PC-3 (cell line): ENCODE measurements at regions not wholly inside any gene's neighbourhood (a gene's known extent, or its start where the extent isn't known, plus 50 kb on each side); places are given as distances from the start of the nearest gene placed in this dataset.

ENCODE experiments used
- ATAC-seq: fragments of 200-7000 bp; cut with Tn5 transposase; 2 replicates; pipeline ENCODE4 v1.9.1; 2020; ENCODE audit warnings: mild to moderate bottlenecking, moderate library complexity
- BruUV-seq: library from RNA; stranded (reverse); fragments of 400-500 nt; replicated peaks from 2 replicates; lab custom pipeline; 2021; lab: Mats Ljungman, UMichigan
- CTCF ChIA-PET: fragments of 300-600 bp; sonication (Branson Sonifier 250); formaldehyde crosslinking; loops from one replicate; lab custom pipeline; 2022; ENCODE audit warnings: antibody characterized with exemption; lab: Charles Lee
- POLR2A ChIA-PET: fragments of 300-600 bp; sonication (Branson Sonifier 250); formaldehyde crosslinking; loops from one replicate; lab custom pipeline; 2022; ENCODE audit warnings: antibody characterized with exemption; ENCODE audit not compliant: unreplicated experiment; lab: Charles Lee
- DNase-seq: peaks from one replicate; pipeline ENCODE4 v3.0.0-alpha.2; 2015
- H2AFZ ChIP-seq: fragments of 300-600 bp; sonication (generic); 2 replicates; pipeline ENCODE4 v1.6.0; 2016; ENCODE audit warnings: antibody characterized with exemption, low read length
- H3F3A ChIP-seq: fragments of 300-600 bp; sonication (generic); one replicate; pipeline ENCODE4 v1.6.0; 2017; ENCODE audit warnings: antibody characterized with exemption, low read length, control low read depth, mild to moderate bottlenecking; ENCODE audit not compliant: unreplicated experiment
- H3K27ac ChIP-seq: fragments of 300-600 bp; sonication (generic); 2 replicates; pipeline ENCODE4 v1.5.1; 2016; ENCODE audit warnings: mild to moderate bottlenecking, low read length
- H3K27me3 ChIP-seq: fragments of 300-600 bp; sonication (generic); 2 replicates; pipeline ENCODE4 v1.6.1; 2016; ENCODE audit warnings: low read length, mixed read lengths
- H3K36me3 ChIP-seq: fragments of 300-600 bp; sonication (generic); 2 replicates; pipeline ENCODE4 v1.6.1; 2016; ENCODE audit warnings: low read depth, mixed run types, low read length, mixed read lengths
- H3K4me1 ChIP-seq: fragments of 300-600 bp; sonication (generic); 2 replicates; pipeline ENCODE4 v1.5.1; 2016; ENCODE audit warnings: low read length; ENCODE audit not compliant: insufficient read depth
- H3K4me2 ChIP-seq: fragments of 300-600 bp; sonication (generic); 2 replicates; pipeline ENCODE4 v1.6.0; 2016; ENCODE audit warnings: low read length
- H3K4me3 ChIP-seq: fragments of 300-600 bp; sonication (generic); 2 replicates; pipeline ENCODE4 v1.5.1; 2016; ENCODE audit warnings: mild to moderate bottlenecking, low read length, mixed read lengths
- H3K79me2 ChIP-seq: fragments of 300-600 bp; sonication (generic); 2 replicates; pipeline ENCODE4 v1.6.1; 2017; ENCODE audit warnings: low read length, mixed read lengths
- H3K9ac ChIP-seq: fragments of 300-600 bp; sonication (generic); 2 replicates; pipeline ENCODE4 v1.6.0; 2016; ENCODE audit warnings: mild to moderate bottlenecking, low read length
- H3K9me2 ChIP-seq: fragments of 300-600 bp; sonication (generic); replicated peaks from 2 replicates; pipeline ENCODE4 v1.6.1; 2016; ENCODE audit warnings: mixed run types, low read length, mixed read lengths
- H3K9me3 ChIP-seq: fragments of 300-600 bp; sonication (generic); 2 replicates; pipeline ENCODE4 v1.6.1; 2016; ENCODE audit warnings: low read length, mixed read lengths
- H4K20me1 ChIP-seq: fragments of 300-600 bp; sonication (generic); 2 replicates; pipeline ENCODE4 v1.6.1; 2016; ENCODE audit warnings: low read length, mixed read lengths
- EZH2 ChIP-seq: fragments of 300-600 bp; sonication (generic); IDR thresholded peaks from one replicate; pipeline ENCODE4 v1.6.1; 2017; ENCODE audit warnings: antibody characterized with exemption, mild to moderate bottlenecking, low read length; ENCODE audit not compliant: unreplicated experiment
- EZH2phosphoT487 ChIP-seq: fragments of 300-600 bp; sonication (generic); IDR thresholded peaks from 2 replicates; pipeline ENCODE4 v1.6.1; 2018; ENCODE audit warnings: mild to moderate bottlenecking, antibody characterized with exemption, low read length, borderline replicate concordance
- intact Hi-C: fragments of 100-400 bp; cut with micrococcal nuclease; formaldehyde crosslinking; loops from 2 replicates; pipeline ENCODE4 v1.9.0; 2023
- TF ChIP-seq, protein P1 (sequence below): fragments of 300-600 bp; sonication (generic); conservative IDR thresholded peaks from 2 replicates; pipeline ENCODE4 v1.5.1; 2017; ENCODE audit warnings: antibody characterized with exemption, low read depth, mild to moderate bottlenecking, low read length

DNA sequence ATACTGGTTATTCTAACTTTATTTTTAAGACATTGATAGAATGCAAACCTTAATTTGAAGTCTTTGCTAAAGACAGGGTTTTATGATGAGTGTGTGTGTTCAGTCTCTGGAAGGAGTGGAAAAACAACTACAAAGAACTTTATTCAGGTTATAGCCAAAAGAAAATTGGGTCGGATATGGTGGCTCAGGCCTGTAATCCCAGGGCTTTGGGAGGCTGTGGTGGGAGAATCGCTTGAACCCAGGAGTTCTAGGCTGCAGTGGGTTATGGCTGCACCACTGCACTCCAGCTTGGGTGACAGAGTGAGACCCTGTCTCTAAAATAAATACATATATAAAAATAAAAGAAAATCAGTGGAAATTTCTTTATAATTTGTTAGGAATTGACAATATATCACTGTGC is 581.5 kb upstream of the CA10 start:
- Histone ChIP-seq H3F3A (no peaks in the 10 kb centered on the region), H3K79me2 (no peaks in the 10 kb centered on the region), H3K27me3 (no peaks in the 10 kb centered on the region), H3K4me3 (no peak overlapping the region), H3K27ac (no peak overlapping the region), H3K9me2 (no peaks in the 10 kb centered on the region), H3K4me1 (no peaks in the 10 kb centered on the region), H3K4me2 (no peak overlapping the region), H3K9ac (no peak overlapping the region), H4K20me1 (no peaks in the 10 kb centered on the region), H3K36me3 (no peaks in the 10 kb centered on the region), H3K9me3 (peaks cover 27% of the 10 kb centered on the region; the same call in 1 of the 2 replicates), H2AFZ (no peak overlapping the region)
- ChIA-PET CTCF (no interaction called here), POLR2A (no interaction called here)
- intact Hi-C loops: no loop called here
- no peak for ATAC-seq
- DNase-seq: no peak
- TF ChIP-seq EZH2 (no peak), EZH2phosphoT487 (no peak)
- TF ChIP-seq, protein P1, sequence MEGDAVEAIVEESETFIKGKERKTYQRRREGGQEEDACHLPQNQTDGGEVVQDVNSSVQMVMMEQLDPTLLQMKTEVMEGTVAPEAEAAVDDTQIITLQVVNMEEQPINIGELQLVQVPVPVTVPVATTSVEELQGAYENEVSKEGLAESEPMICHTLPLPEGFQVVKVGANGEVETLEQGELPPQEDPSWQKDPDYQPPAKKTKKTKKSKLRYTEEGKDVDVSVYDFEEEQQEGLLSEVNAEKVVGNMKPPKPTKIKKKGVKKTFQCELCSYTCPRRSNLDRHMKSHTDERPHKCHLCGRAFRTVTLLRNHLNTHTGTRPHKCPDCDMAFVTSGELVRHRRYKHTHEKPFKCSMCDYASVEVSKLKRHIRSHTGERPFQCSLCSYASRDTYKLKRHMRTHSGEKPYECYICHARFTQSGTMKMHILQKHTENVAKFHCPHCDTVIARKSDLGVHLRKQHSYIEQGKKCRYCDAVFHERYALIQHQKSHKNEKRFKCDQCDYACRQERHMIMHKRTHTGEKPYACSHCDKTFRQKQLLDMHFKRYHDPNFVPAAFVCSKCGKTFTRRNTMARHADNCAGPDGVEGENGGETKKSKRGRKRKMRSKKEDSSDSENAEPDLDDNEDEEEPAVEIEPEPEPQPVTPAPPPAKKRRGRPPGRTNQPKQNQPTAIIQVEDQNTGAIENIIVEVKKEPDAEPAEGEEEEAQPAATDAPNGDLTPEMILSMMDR: no peak
- no TSS peak for BruUV-seq

DNA sequence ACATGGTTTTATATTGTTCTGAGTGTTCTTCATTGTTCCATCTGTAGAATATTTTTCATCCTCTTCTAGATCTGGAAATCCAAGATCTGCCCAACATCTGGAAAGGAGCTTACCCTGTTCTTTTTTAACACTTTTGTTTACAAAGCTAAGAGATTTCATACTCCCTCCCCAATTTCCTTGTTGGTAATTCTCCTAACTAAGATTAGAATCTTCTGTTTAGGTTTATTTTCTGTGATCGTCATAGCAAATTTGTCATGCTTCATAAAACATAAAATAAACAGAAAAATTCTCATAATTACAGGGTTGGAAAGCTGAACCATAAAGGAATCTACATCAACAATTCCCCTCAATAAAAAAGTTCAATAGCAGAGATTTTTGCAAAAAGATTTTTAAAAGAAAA is 580.3 kb upstream of the CA10 start:
- no peak for TF ChIP-seq EZH2
- TF ChIP-seq, protein P1: no peak
- TF ChIP-seq EZH2phosphoT487: no peak
- Histone ChIP-seq H3K4me3 (no peak overlapping the region), H3K4me2 (0 out of 2 replicates have a peak overlapping the region, but pooled peaks have one; percentile 20), H3K27me3 (no peaks in the 10 kb centered on the region), H3K27ac (no peak overlapping the region), H4K20me1 (no peaks in the 10 kb centered on the region), H3K36me3 (no peaks in the 10 kb centered on the region), H2AFZ (no peak overlapping the region), H3K9me2 (no peaks in the 10 kb centered on the region), H3F3A (no peaks in the 10 kb centered on the region), H3K4me1 (no peaks in the 10 kb centered on the region), H3K79me2 (no peaks in the 10 kb centered on the region), H3K9ac (no peak overlapping the region), H3K9me3 (peaks cover 22% of the 10 kb centered on the region; the same call in 1 of the 2 replicates)
- ATAC-seq: no peak
- POLR2A ChIA-PET: no interaction called here
- CTCF ChIA-PET: no interaction called here
- no peak for DNase-seq
- no TSS peak for BruUV-seq
- intact Hi-C loops: no loop called here

DNA sequence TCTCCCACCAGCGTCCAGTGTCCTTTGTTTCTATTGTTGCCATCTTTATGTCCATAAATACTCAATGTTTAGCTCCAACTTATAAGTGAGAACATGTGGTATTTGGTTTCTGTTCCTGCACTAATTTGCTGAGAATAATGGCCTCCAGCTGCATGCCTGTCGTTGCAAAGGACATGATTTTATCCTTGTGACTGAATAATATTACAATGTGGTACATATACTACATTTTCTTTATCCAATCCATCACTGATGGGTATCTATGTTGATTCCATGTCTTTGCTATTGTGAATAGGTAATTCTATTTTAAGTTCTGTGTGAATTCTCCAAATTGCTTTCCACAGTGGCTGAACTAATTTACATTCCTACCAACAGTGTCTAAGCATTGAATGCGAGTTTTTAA is 578.6 kb upstream of the CA10 start:
- ChIA-PET POLR2A (no interaction called here), CTCF (no interaction called here)
- no peak overlapping the region for H3K4me3 ChIP-seq
- no peak overlapping the region for H2AFZ ChIP-seq
- DNase-seq (no peak), ATAC-seq (no peak)
- H3K27me3 ChIP-seq: no peaks in the 10 kb centered on the region
- no peaks in the 10 kb centered on the region for H3F3A ChIP-seq
- no peaks in the 10 kb centered on the region for H4K20me1 ChIP-seq
- H3K79me2 ChIP-seq: no peaks in the 10 kb centered on the region
- H3K4me2 ChIP-seq: no peak overlapping the region
- no peaks in the 10 kb centered on the region for H3K4me1 ChIP-seq
- no peaks in the 10 kb centered on the region for H3K36me3 ChIP-seq
- intact Hi-C loops: no loop called here
- TF ChIP-seq, protein P1: no peak
- TF ChIP-seq EZH2phosphoT487 (no peak), EZH2 (no peak)
- peaks cover 26% of the 10 kb centered on the region; the same call in 1 of the 2 replicates for H3K9me3 ChIP-seq
- no peaks in the 10 kb centered on the region for H3K9me2 ChIP-seq
- no TSS peak for BruUV-seq
- H3K9ac ChIP-seq: no peak overlapping the region
- no peak overlapping the region for H3K27ac ChIP-seq
